ENCODE measurements at regions not wholly inside any gene's neighbourhood (a gene's known extent, or its start where the extent isn't known, plus 50 kb on each side); places are given as distances from the start of the nearest gene placed in this dataset.

GRCh38 chr19:31956771-31957392, 388.5 kb upstream of the ZNF507 start:
- no peak for TF ChIP-seq CTCF (conservative IDR thresholded peaks at IDR 0.05)
- no peak for TF ChIP-seq ZFX (IDR thresholded peaks at IDR 0.05)

Measured in C4-2B (cell line).